GM23338 (cell line): ENCODE measurements at regions not wholly inside any gene's neighbourhood (a gene's known extent, or its start where the extent isn't known, plus 50 kb on each side); places are given as distances from the start of the nearest gene placed in this dataset.

Experiments used
- CTCF ChIP-seq, 2 experiments: fragments of 200-600 bp in 1 of 2; sonication (generic) in 1 of 2; conservative IDR thresholded peaks; 2 replicates each; pipeline versions ENCODE4 v1.5.1 to v1.6.1; 2016 to 2017; ENCODE audit warnings: antibody characterized with exemption in 2 of 2, low read depth in 2 of 2, mild to moderate bottlenecking in 2 of 2, moderate library complexity in 1 of 2
- ETS1 ChIP-seq: IDR thresholded peaks from 2 replicates; pipeline ENCODE4 v1.6.1; 2016; ENCODE audit warnings: antibody characterized with exemption
- EZH2 ChIP-seq: fragments of 200-600 bp; sonication (generic); IDR thresholded peaks from one replicate; pipeline ENCODE4 v1.8.0; 2017; ENCODE audit warnings: antibody characterized with exemption, mild to moderate bottlenecking, low read depth; ENCODE audit not compliant: unreplicated experiment
- EZH2phosphoT487 ChIP-seq: fragments of 200-600 bp; sonication (generic); IDR thresholded peaks from one replicate; pipeline ENCODE4 v1.8.1; 2018; ENCODE audit warnings: antibody characterized with exemption; ENCODE audit not compliant: unreplicated experiment
- JUNB ChIP-seq: IDR thresholded peaks from one replicate; pipeline ENCODE4 v1.6.1; 2016; ENCODE audit warnings: antibody characterized with exemption; ENCODE audit not compliant: unreplicated experiment
- NANOG ChIP-seq: IDR thresholded peaks from 2 replicates; pipeline ENCODE4 v1.6.1; 2016; ENCODE audit warnings: antibody characterized with exemption, borderline replicate concordance
- POLR2AphosphoS5 ChIP-seq: IDR thresholded peaks from 2 replicates; pipeline ENCODE4 v1.6.1; 2016; ENCODE audit warnings: antibody characterized with exemption, low read depth
- REST ChIP-seq: IDR thresholded peaks from one replicate; pipeline ENCODE4 v1.6.1; 2018; ENCODE audit warnings: antibody characterized with exemption; ENCODE audit not compliant: unreplicated experiment
- ZNF331 ChIP-seq: fragments of 250-450 bp; sonication (Bioruptor Pico); IDR thresholded peaks from 2 replicates; pipeline ENCODE4 v1.5.0; 2020; ENCODE audit warnings: low read depth, mild to moderate bottlenecking, moderate library complexity

GRCh38 chr20:48366230-48366629 lies 461.6 kb downstream of the PREX1 start:
- TF ChIP-seq CTCF (conservative IDR thresholded peaks at IDR 0.05; ENCODE audit: low read depth in 2 of 2) (no peak), ETS1 (no peak), EZH2phosphoT487 (no peak), POLR2AphosphoS5 (no peak), EZH2 (no peak), REST (no peak), ZNF331 (CRISPR knock-in tag) (no peak), JUNB (no peak), NANOG (no peak)
